Spleen (tissue), 11 donors: ENCODE measurements at regions not wholly inside any gene's neighbourhood (a gene's known extent, or its start where the extent isn't known, plus 50 kb on each side); places are given as distances from the start of the nearest gene placed in this dataset.
"Not testable (repeated sequence)": the region's sequence is repeated elsewhere in the genome, so short reads cannot be mapped to it uniquely, and the experiment has no call there.

Experiments
- DNase-seq: peaks from one replicate; pipeline ENCODE4 v3.0.0-alpha.2; 2020
- H3K27ac ChIP-seq, 8 donors: fragments of 200-600 bp; sonication (generic) in 7 of 8; 1 replicate in 4 of 8; 2 replicates in 4 of 8; pipeline versions ENCODE4 v1.5.0 to v1.8.0; 2016 to 2021; ENCODE audit warnings: inconsistent platforms in 4 of 8, mild to moderate bottlenecking in 4 of 8, moderate library complexity in 1 of 8
- H3K27me3 ChIP-seq, 7 donors: fragments of 200-600 bp; sonication (generic) in 6 of 7; replicated peaks in 1 of 7; 1 replicate in 4 of 7; 2 replicates in 3 of 7; pipeline versions ENCODE4 v1.5.0 to v1.8.0; 2016 to 2021; ENCODE audit warnings: inconsistent platforms in 3 of 7, mild to moderate bottlenecking in 1 of 7
- H3K36me3 ChIP-seq, 6 donors: fragments of 200-600 bp; sonication (generic) in 5 of 6; 1 replicate in 4 of 6; 2 replicates in 2 of 6; pipeline versions ENCODE4 v1.5.0 to v1.8.0; 2016 to 2021; ENCODE audit warnings: inconsistent platforms in 2 of 6
- H3K4me1 ChIP-seq, 6 donors: fragments of 200-600 bp; sonication (generic) in 5 of 6; 1 replicate in 3 of 6; 2 replicates in 3 of 6; pipeline versions ENCODE4 v1.5.0 to v1.8.0; 2016 to 2021; ENCODE audit warnings: inconsistent platforms in 3 of 6
- H3K4me3 ChIP-seq, 8 donors: fragments of 200-600 bp; sonication (generic) in 7 of 8; 1 replicate in 4 of 8; 2 replicates in 4 of 8; pipeline versions ENCODE4 v1.5.0 to v1.8.0; 2016 to 2021; ENCODE audit warnings: inconsistent platforms in 4 of 8, mild to moderate bottlenecking in 4 of 8, moderate library complexity in 2 of 8
- H3K9me3 ChIP-seq, 8 donors: fragments of 200-600 bp; sonication (generic) in 7 of 8; 1 replicate in 4 of 8; 2 replicates in 4 of 8; pipeline versions ENCODE4 v1.5.0 to v1.8.0; 2016 to 2021; ENCODE audit warnings: inconsistent platforms in 4 of 8
- POLR2A ChIP-seq, 3 donors: fragments of 450-650 bp; IDR thresholded peaks; one replicate each; pipeline ENCODE4 v1.5.1; 2017; ENCODE audit warnings: antibody characterized with exemption in 3 of 3, mild to moderate bottlenecking in 1 of 3
- POLR2AphosphoS5 ChIP-seq, 3 donors: sonication (generic); formaldehyde crosslinking; IDR thresholded peaks; one replicate each; pipeline ENCODE4 v1.5.1; 2017; ENCODE audit warnings: antibody characterized with exemption in 3 of 3
- WGBS, 5 donors: extraction: QIAGEN DNeasy Blood & Tissue Kit in 3 of 5; methylation state at CpG; one replicate each; pipeline versions ENCODE4 v1.1.5 to v1.1.7; 2013 to 2018; 5-methylcytosine and 5-hydroxymethylcytosine counted together
- intact Hi-C: fragments of 100-400 bp; cut with DNase I; formaldehyde crosslinking; loops from one replicate; pipeline ENCODE4 v1.15.0; 2023; ENCODE audit warnings: low total_unique reads
- TF ChIP-seq, protein P1 (sequence below), 11 experiments: fragments of 200-600 bp in 7 of 11; fragments of 450-650 bp in 4 of 11; sonication (generic) in 4 of 11; IDR thresholded peaks in 8 of 11; conservative IDR thresholded peaks in 3 of 11; 1 replicate in 7 of 11; 2 replicates in 4 of 11; pipeline versions ENCODE4 v1.4.0 to v1.8.0; 2016 to 2021; ENCODE audit warnings: antibody characterized with exemption in 11 of 11, inconsistent platforms in 4 of 11, mild to moderate bottlenecking in 1 of 11
- donor health status: healthy with polysubstance abuse.
- donor health status: DM: no; HTN: no; CAD: no; lungs with moderate emphysema.
- donor health status: DM: no; HTN: no; CAD: no.
- donor health status: Bipolar disorder and iron deficiency.
- donor health status: healthy.
- donor health status: DM: no; HTN: no; CAD: no.
- donor health status: DM: yes; HTN: yes; CAD: no.

DNA sequence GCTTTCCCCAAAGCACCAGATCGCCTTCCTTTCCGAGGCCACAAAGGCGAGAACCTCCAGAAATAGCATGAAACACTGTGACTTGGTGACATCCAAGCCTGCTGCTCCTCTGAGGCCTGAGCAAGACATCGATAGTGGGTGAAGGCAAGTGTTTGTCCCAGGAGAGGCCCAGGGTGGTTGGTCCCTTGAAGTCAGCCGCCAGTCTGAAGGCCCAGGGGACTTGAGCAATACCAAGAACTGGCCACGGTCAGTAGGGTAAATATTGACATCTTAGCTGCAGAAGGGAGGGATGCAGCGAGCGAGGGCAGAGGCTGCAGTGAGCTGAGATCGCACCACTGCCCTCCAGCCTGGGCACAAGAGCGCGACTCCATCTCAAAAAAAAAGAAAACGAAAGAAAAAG is 1533.5 kb downstream of the REEP3 start:
- intact Hi-C loops, DNase-seq, H3K27ac ChIP-seq, H3K27me3 ChIP-seq, H3K36me3 ChIP-seq, H3K4me3 ChIP-seq, H3K4me1 ChIP-seq: not testable (repeated sequence)
- H3K9me3 ChIP-seq: peaks cover 0 to 26% (median 22%) of the 10 kb centered on the region in 8 donors
- 88 to 94% (median 90%) methylated on average over 12 of the region's 12 CpGs for WGBS, 5 donors

- 80 to 96% (median 94%) methylated on average over 1 of the region's 1 CpG for WGBS, 5 donors
- Histone ChIP-seq H3K4me3 (no peak overlapping the region), H3K36me3 (no peaks in the 10 kb centered on the region), H3K27me3 (no peaks in the 10 kb centered on the region), H3K9me3 (peaks cover 0 to 4% (median 0%) of the 10 kb centered on the region in 8 donors), H3K4me1 (no peaks in the 10 kb centered on the region), H3K27ac (no peak overlapping the region)
- no peak for DNase-seq
- TF ChIP-seq POLR2A (IDR thresholded peaks at IDR 0.05) (no peak), POLR2AphosphoS5 (IDR thresholded peaks at IDR 0.05) (no peak)
- TF ChIP-seq, protein P1, sequence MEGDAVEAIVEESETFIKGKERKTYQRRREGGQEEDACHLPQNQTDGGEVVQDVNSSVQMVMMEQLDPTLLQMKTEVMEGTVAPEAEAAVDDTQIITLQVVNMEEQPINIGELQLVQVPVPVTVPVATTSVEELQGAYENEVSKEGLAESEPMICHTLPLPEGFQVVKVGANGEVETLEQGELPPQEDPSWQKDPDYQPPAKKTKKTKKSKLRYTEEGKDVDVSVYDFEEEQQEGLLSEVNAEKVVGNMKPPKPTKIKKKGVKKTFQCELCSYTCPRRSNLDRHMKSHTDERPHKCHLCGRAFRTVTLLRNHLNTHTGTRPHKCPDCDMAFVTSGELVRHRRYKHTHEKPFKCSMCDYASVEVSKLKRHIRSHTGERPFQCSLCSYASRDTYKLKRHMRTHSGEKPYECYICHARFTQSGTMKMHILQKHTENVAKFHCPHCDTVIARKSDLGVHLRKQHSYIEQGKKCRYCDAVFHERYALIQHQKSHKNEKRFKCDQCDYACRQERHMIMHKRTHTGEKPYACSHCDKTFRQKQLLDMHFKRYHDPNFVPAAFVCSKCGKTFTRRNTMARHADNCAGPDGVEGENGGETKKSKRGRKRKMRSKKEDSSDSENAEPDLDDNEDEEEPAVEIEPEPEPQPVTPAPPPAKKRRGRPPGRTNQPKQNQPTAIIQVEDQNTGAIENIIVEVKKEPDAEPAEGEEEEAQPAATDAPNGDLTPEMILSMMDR (IDR thresholded peaks at IDR 0.05 in 8 of 11, conservative IDR thresholded peaks at IDR 0.05 in 3 of 11): no peak
- intact Hi-C loops: no loop called here
Measured at GRCh38 chr10:65065278-65065677, 1544.1 kb downstream of the REEP3 start.

DNA sequence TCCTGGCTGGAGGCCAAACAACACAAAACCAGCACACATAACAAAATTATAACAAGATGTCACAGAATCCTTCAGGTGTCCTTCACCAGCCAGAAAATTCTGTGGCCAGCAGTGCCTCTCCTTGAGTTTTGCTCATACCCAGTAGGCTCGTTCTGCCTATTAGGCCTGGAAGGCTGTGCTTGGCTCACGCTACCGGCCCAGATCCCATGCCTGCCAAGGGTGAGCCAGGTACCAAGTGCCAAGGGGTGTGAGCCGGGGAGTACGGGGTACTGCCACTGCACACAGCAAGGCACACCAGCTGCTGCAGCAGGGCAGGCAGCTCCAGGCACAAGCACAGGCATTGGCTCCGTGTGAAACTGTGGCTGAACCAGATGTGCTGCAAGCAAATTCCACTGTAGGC is 1562.0 kb downstream of the REEP3 start:
- peaks cover 2 to 64% (median 30%) of the 10 kb centered on the region in 8 donors for H3K9me3 ChIP-seq
- intact Hi-C loops: no loop called here
- no peaks in the 10 kb centered on the region for H3K4me1 ChIP-seq
- no peak for TF ChIP-seq POLR2AphosphoS5 (IDR thresholded peaks at IDR 0.05)
- TF ChIP-seq POLR2A (IDR thresholded peaks at IDR 0.05): no peak
- TF ChIP-seq, protein P1 (IDR thresholded peaks at IDR 0.05 in 8 of 11, conservative IDR thresholded peaks at IDR 0.05 in 3 of 11): no peak
- H3K36me3 ChIP-seq: no peaks in the 10 kb centered on the region
- no peaks in the 10 kb centered on the region for H3K27me3 ChIP-seq
- no peak overlapping the region for H3K4me3 ChIP-seq
- no peak overlapping the region for H3K27ac ChIP-seq
- DNase-seq: no peak
- WGBS, 5 donors: 67 to 82% (median 76%) methylated on average over 6 of the region's 6 CpGs

DNA sequence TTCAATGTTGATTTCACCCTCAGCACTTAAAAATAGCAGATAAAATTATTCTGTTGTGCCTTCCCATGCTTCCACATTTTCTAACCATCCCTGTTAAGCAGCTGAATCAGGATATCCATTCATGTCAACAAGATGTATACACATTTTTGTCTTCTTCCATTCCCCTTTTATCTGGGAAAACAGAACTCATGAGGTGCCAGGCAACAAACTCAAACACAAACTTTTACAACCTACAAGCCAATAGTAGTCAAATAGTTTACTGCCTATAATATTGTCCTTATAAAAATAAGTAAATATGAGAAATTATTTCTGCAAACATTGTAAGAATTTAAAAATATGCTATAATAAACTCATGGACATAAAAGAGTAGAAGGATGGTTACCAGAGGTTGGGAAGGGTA is 1569.8 kb downstream of the REEP3 start:
- Histone ChIP-seq H3K4me1 (no peaks in the 10 kb centered on the region), H3K9me3 (peaks cover 0 to 36% (median 7%) of the 10 kb centered on the region in 8 donors), H3K36me3 (no peaks in the 10 kb centered on the region), H3K27ac (no peak overlapping the region), H3K27me3 (no peaks in the 10 kb centered on the region), H3K4me3 (no peak overlapping the region)
- intact Hi-C loops: no loop called here
- DNase-seq: no peak
- TF ChIP-seq POLR2A (IDR thresholded peaks at IDR 0.05): no peak

DNA sequence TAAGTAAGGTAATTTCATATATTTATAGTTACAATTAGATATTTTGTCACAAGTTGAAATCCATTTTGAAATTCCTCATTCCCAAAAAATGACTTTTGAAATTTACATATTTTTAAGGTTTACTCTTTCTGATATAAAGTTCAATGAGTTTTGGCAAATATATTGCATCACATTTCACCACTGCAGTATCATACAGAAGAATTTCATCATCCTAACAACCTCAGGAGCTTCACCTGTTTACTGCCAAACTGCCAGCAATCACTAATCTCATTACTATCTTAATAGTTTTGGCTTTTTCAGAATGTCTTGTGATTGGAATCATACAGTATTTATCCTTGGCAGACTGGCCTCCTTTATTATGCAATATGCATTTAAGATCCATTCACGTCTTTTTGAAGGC is 1578.9 kb downstream of the REEP3 start:
- no peaks in the 10 kb centered on the region for H3K4me1 ChIP-seq
- no peaks in the 10 kb centered on the region for H3K27me3 ChIP-seq
- peaks cover 0 to 24% (median 13%) of the 10 kb centered on the region in 8 donors for H3K9me3 ChIP-seq
- H3K36me3 ChIP-seq: no peaks in the 10 kb centered on the region
- H3K27ac ChIP-seq: no peak overlapping the region
- 56 to 75% (median 74%) methylated on average over 1 of the region's 1 CpG for WGBS, 5 donors
- TF ChIP-seq POLR2A (IDR thresholded peaks at IDR 0.05): no peak
- TF ChIP-seq, protein P1 (IDR thresholded peaks at IDR 0.05 in 8 of 11, conservative IDR thresholded peaks at IDR 0.05 in 3 of 11): no peak
- intact Hi-C loops: no loop called here
- DNase-seq: no peak
- H3K4me3 ChIP-seq: no peak overlapping the region

- H3K27ac ChIP-seq, DNase-seq, H3K4me1 ChIP-seq, H3K4me3 ChIP-seq, H3K36me3 ChIP-seq, intact Hi-C loops, H3K27me3 ChIP-seq: not testable (repeated sequence)
- WGBS, 5 donors: 76 to 94% (median 81%) methylated on average over 4 of the region's 4 CpGs
- peaks cover 0 to 32% (median 20%) of the 10 kb centered on the region in 8 donors for H3K9me3 ChIP-seq
Measured at GRCh38 chr10:65100881-65101280, 1579.7 kb downstream of the REEP3 start.
